GM23248 (cell line): ENCODE measurements at regions not wholly inside any gene's neighbourhood (a gene's known extent, or its start where the extent isn't known, plus 50 kb on each side); places are given as distances from the start of the nearest gene placed in this dataset.

ENCODE experiments used
- DNase-seq: peaks from one replicate; pipeline ENCODE4 v3.0.0-alpha.2; 2015
- H2AFZ ChIP-seq: fragments of 200-600 bp; sonication (generic); 2 replicates; pipeline ENCODE4 v1.6.1; 2016; ENCODE audit warnings: antibody characterized with exemption
- H3F3A ChIP-seq: fragments of 200-600 bp; sonication (generic); 2 replicates; pipeline ENCODE4 v1.6.1; 2016; ENCODE audit warnings: mild to moderate bottlenecking, antibody characterized with exemption, mixed run types; ENCODE audit not compliant: insufficient read depth
- H3K27ac ChIP-seq: fragments of 200-600 bp; sonication (generic); 2 replicates; pipeline ENCODE4 v1.5.1; 2016; ENCODE audit warnings: mild to moderate bottlenecking
- H3K27me3 ChIP-seq: fragments of 200-600 bp; sonication (generic); replicated peaks from 2 replicates; pipeline ENCODE4 v1.6.1; 2016; ENCODE audit warnings: mild to moderate bottlenecking; ENCODE audit not compliant: insufficient read depth
- H3K36me3 ChIP-seq: fragments of 200-600 bp; sonication (generic); 2 replicates; pipeline ENCODE4 v1.6.1; 2016; ENCODE audit warnings: low read depth, mild to moderate bottlenecking
- H3K4me1 ChIP-seq: fragments of 200-600 bp; sonication (generic); 2 replicates; pipeline ENCODE4 v1.6.1; 2016; ENCODE audit warnings: mild to moderate bottlenecking; ENCODE audit not compliant: insufficient read depth
- H3K4me2 ChIP-seq: fragments of 200-600 bp; sonication (generic); one replicate; pipeline ENCODE4 v1.6.1; 2016; ENCODE audit warnings: mild to moderate bottlenecking; ENCODE audit not compliant: unreplicated experiment
- H3K4me3 ChIP-seq: fragments of 200-600 bp; sonication (generic); 2 replicates; pipeline ENCODE4 v1.5.1; 2016; ENCODE audit warnings: mild to moderate bottlenecking
- H3K79me2 ChIP-seq: fragments of 200-600 bp; sonication (generic); 2 replicates; pipeline ENCODE4 v1.6.1; 2016; ENCODE audit warnings: mild to moderate bottlenecking; ENCODE audit not compliant: insufficient read depth
- H3K9ac ChIP-seq: fragments of 200-600 bp; sonication (generic); 2 replicates; pipeline ENCODE4 v1.6.1; 2016; ENCODE audit warnings: mild to moderate bottlenecking
- H3K9me2 ChIP-seq: fragments of 200-600 bp; sonication (generic); 2 replicates; pipeline ENCODE4 v1.6.1; 2016; ENCODE audit warnings: mixed run types, mild to moderate bottlenecking, moderate library complexity; ENCODE audit not compliant: insufficient read depth
- H3K9me3 ChIP-seq: fragments of 200-600 bp; sonication (generic); one replicate; pipeline ENCODE4 v1.6.1; 2017; ENCODE audit warnings: low read depth
- H4K20me1 ChIP-seq: fragments of 200-600 bp; sonication (generic); 2 replicates; pipeline ENCODE4 v1.6.0; 2016; ENCODE audit not compliant: insufficient read depth
- EZH2 ChIP-seq: fragments of 200-600 bp; sonication (generic); IDR thresholded peaks from 2 replicates; pipeline ENCODE4 v1.6.1; 2018; ENCODE audit warnings: antibody characterized with exemption, mild to moderate bottlenecking; ENCODE audit not compliant: insufficient read depth, poor library complexity, severe bottlenecking
- EZH2phosphoT487 ChIP-seq: fragments of 200-600 bp; sonication (generic); IDR thresholded peaks from 2 replicates; pipeline ENCODE4 v1.6.1; 2018; ENCODE audit warnings: antibody characterized with exemption, moderate library complexity, mild to moderate bottlenecking, low read depth; ENCODE audit not compliant: insufficient read depth
- WGBS, 2 experiments: methylation state at CpG; one replicate each; pipeline ENCODE4 v1.1.6; 2015 to 2017; ENCODE audit warnings: low lambda C conversion rate in 2 of 2, low coverage in 1 of 2; ENCODE audit errors: missing lambda C conversion rate in 2 of 2; 5-methylcytosine and 5-hydroxymethylcytosine counted together
- in situ Hi-C: fragments of 300-500 bp; cut with MboI; formaldehyde crosslinking; loops from 2 replicates; pipeline ENCODE4 v1.15.0; 2020

GRCh38 chr11:12598330-12599256 lies 75.6 kb upstream of the TEAD1 start:
- Histone ChIP-seq H3K9me3 (no peaks in the 10 kb centered on the region), H3K4me1 (peaks cover 11% of the 10 kb centered on the region; the same call in 1 of the 2 replicates), H2AFZ (no peak overlapping the region), H3K9ac (no peak overlapping the region), H3K27ac (no peak overlapping the region), H3K9me2 (no peaks in the 10 kb centered on the region), H3K4me3 (no peak overlapping the region), H4K20me1 (no peaks in the 10 kb centered on the region), H3K79me2 (no peaks in the 10 kb centered on the region), H3K4me2 (no peak overlapping the region), H3F3A (no peaks in the 10 kb centered on the region), H3K27me3 (no peaks in the 10 kb centered on the region), H3K36me3 (no peaks in the 10 kb centered on the region)
- no peak for TF ChIP-seq EZH2
- no peak for TF ChIP-seq EZH2phosphoT487
- no peak for DNase-seq
- 79 to 82% methylated on average over 7 of the region's 7 CpGs for WGBS, 2 experiments
- in situ Hi-C loops = no loop called here

GRCh38 chr11:12599408-12600143 lies 74.6 kb upstream of the TEAD1 start:
- Histone ChIP-seq H3F3A (peaks cover 7% of the 10 kb centered on the region), H3K4me3 (no peak overlapping the region), H3K27me3 (no peaks in the 10 kb centered on the region), H3K4me1 (peaks cover 15% of the 10 kb centered on the region), H4K20me1 (no peaks in the 10 kb centered on the region), H3K9ac (no peak overlapping the region), H3K4me2 (no peak overlapping the region), H2AFZ (no peak overlapping the region), H3K9me3 (no peaks in the 10 kb centered on the region), H3K9me2 (no peaks in the 10 kb centered on the region), H3K79me2 (no peaks in the 10 kb centered on the region), H3K36me3 (no peaks in the 10 kb centered on the region), H3K27ac (no peak overlapping the region)
- peak; percentile 13 for DNase-seq
- no peak for TF ChIP-seq EZH2
- no peak for TF ChIP-seq EZH2phosphoT487
- in situ Hi-C loops = no loop called here
- WGBS, 2 experiments = 75 to 80% methylated on average over 15 of the region's 15 CpGs

- Histone ChIP-seq H4K20me1 (no peaks in the 10 kb centered on the region), H3K4me1 (peaks cover 22% of the 10 kb centered on the region), H3K9me2 (no peaks in the 10 kb centered on the region), H3F3A (peaks cover 20% of the 10 kb centered on the region), H3K9ac (no peak overlapping the region), H3K79me2 (no peaks in the 10 kb centered on the region), H3K4me2 (no peak overlapping the region), H2AFZ (no peak overlapping the region), H3K27me3 (no peaks in the 10 kb centered on the region), H3K9me3 (no peaks in the 10 kb centered on the region), H3K27ac (no peak overlapping the region), H3K36me3 (no peaks in the 10 kb centered on the region), H3K4me3 (no peak overlapping the region)
- WGBS, 2 experiments = 86 to 96% methylated on average over 6 of the region's 6 CpGs
- no peak for DNase-seq
- in situ Hi-C loops = no loop called here
- TF ChIP-seq EZH2phosphoT487 = no peak
- no peak for TF ChIP-seq EZH2
These were observed 73.4 kb upstream of the TEAD1 start for GRCh38 chr11:12600829-12601228.

- H3K36me3 ChIP-seq = no peaks in the 10 kb centered on the region
- no peaks in the 10 kb centered on the region for H3K27me3 ChIP-seq
- no peak overlapping the region for H3K27ac ChIP-seq
- peaks cover 31% of the 10 kb centered on the region for H3K4me1 ChIP-seq
- no peaks in the 10 kb centered on the region for H3K9me2 ChIP-seq
- H3K9ac ChIP-seq = no peak overlapping the region
- 54 to 55% methylated on average over 4 of the region's 4 CpGs for WGBS, 2 experiments
- no peak for TF ChIP-seq EZH2
- TF ChIP-seq EZH2phosphoT487 = no peak
- in situ Hi-C loops = no loop called here
- no peaks in the 10 kb centered on the region for H4K20me1 ChIP-seq
- H3K4me2 ChIP-seq = no peak overlapping the region
- H3K79me2 ChIP-seq = no peaks in the 10 kb centered on the region
- no peak overlapping the region for H2AFZ ChIP-seq
- no peaks in the 10 kb centered on the region for H3K9me3 ChIP-seq
- H3F3A ChIP-seq = peaks cover 34% of the 10 kb centered on the region
- DNase-seq = peak; percentile 37
- no peak overlapping the region for H3K4me3 ChIP-seq
These were observed 71.8 kb upstream of the TEAD1 start for GRCh38 chr11:12602421-12602820.
